Esophagus squamous epithelium (tissue), 5 donors: ENCODE measurements at regions not wholly inside any gene's neighbourhood (a gene's known extent, or its start where the extent isn't known, plus 50 kb on each side); places are given as distances from the start of the nearest gene placed in this dataset.

Experiments used
- DNase-seq: peaks from one replicate; lab custom pipeline; 2025; lab: John Stamatoyannopoulos, UW
- H3K27ac ChIP-seq, 4 donors: fragments of 200-600 bp; sonication (generic); one replicate each; pipeline ENCODE4 v1.5.1; 2016 to 2019; ENCODE audit warnings: mild to moderate bottlenecking in 1 of 4
- H3K27me3 ChIP-seq, 4 donors: fragments of 200-600 bp; sonication (generic); 1 replicate in 3 of 4; 2 replicates in 1 of 4; pipeline versions ENCODE4 v1.5.1 to v1.6.0; 2017 to 2021; ENCODE audit warnings: antibody characterized with exemption in 1 of 4
- H3K36me3 ChIP-seq, 3 donors: fragments of 200-600 bp; sonication (generic); one replicate each; pipeline ENCODE4 v1.5.1; 2016 to 2019
- H3K4me1 ChIP-seq, 3 donors: fragments of 200-600 bp; sonication (generic); one replicate each; pipeline ENCODE4 v1.5.1; 2017 to 2019
- H3K4me3 ChIP-seq, 4 donors: fragments of 200-600 bp; sonication (generic); 1 replicate in 3 of 4; 2 replicates in 1 of 4; pipeline ENCODE4 v1.5.1; 2016 to 2019; ENCODE audit warnings: mild to moderate bottlenecking in 2 of 4, moderate library complexity in 1 of 4
- H3K9me3 ChIP-seq, 3 donors: fragments of 200-600 bp; sonication (generic); one replicate each; pipeline ENCODE4 v1.5.1; 2016 to 2019
- POLR2A ChIP-seq, 4 donors: fragments of 450-650 bp; IDR thresholded peaks; one replicate each; pipeline ENCODE4 v1.6.1; 2017; ENCODE audit warnings: antibody characterized with exemption in 4 of 4, mild to moderate bottlenecking in 4 of 4, moderate library complexity in 3 of 4
- WGBS, 2 donors: methylation state at CpG; one replicate each; pipeline ENCODE4 v1.1.5; 2018; 5-methylcytosine and 5-hydroxymethylcytosine counted together
- intact Hi-C: fragments of 100-400 bp; cut with DNase I; formaldehyde crosslinking; loops from one replicate; pipeline ENCODE4 v1.15.0; 2022
- TF ChIP-seq, protein P1 (sequence below), 6 experiments: fragments of 450-650 bp in 4 of 6; fragments of 200-600 bp in 2 of 6; sonication (generic) in 2 of 6; IDR thresholded peaks; one replicate each; pipeline ENCODE4 v1.5.1; 2016 to 2019; ENCODE audit warnings: antibody characterized with exemption in 6 of 6, mild to moderate bottlenecking in 4 of 6, moderate library complexity in 4 of 6
- donor health status: DM: yes; HTN: yes; CAD: no.

DNA sequence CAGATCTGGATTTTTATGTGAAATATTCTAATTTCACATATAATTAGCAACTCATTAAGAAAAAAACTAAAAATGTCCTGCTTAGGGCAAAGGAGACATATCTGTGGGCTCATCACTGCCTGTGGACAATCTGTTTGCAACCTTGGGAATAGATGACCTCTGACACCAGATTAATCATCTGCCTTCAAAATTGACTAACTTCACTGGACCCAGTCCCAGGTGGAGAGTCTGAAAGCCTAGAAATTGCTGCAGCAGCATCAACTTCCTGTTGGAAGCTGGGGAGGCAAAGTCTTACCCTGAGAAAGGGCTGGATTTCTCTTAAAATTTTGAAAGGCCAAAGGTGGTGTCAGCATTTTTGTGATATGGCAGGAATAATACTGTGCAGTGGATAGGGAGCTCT, 76.3 kb upstream of the TNC start:
- Histone ChIP-seq H3K9me3 (no peaks in the 10 kb centered on the region), H3K27me3 (no peaks in the 10 kb centered on the region), H3K4me3 (no peak overlapping the region), H3K4me1 (peaks cover 0 to 5% (median 0%) of the 10 kb centered on the region in 3 donors), H3K36me3 (no peaks in the 10 kb centered on the region), H3K27ac (no peak overlapping the region)
- no peak for DNase-seq
- no peak for TF ChIP-seq POLR2A (IDR thresholded peaks at IDR 0.05)
- TF ChIP-seq, protein P1, sequence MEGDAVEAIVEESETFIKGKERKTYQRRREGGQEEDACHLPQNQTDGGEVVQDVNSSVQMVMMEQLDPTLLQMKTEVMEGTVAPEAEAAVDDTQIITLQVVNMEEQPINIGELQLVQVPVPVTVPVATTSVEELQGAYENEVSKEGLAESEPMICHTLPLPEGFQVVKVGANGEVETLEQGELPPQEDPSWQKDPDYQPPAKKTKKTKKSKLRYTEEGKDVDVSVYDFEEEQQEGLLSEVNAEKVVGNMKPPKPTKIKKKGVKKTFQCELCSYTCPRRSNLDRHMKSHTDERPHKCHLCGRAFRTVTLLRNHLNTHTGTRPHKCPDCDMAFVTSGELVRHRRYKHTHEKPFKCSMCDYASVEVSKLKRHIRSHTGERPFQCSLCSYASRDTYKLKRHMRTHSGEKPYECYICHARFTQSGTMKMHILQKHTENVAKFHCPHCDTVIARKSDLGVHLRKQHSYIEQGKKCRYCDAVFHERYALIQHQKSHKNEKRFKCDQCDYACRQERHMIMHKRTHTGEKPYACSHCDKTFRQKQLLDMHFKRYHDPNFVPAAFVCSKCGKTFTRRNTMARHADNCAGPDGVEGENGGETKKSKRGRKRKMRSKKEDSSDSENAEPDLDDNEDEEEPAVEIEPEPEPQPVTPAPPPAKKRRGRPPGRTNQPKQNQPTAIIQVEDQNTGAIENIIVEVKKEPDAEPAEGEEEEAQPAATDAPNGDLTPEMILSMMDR (IDR thresholded peaks at IDR 0.05): no peak
- intact Hi-C loops: no loop called here

DNA sequence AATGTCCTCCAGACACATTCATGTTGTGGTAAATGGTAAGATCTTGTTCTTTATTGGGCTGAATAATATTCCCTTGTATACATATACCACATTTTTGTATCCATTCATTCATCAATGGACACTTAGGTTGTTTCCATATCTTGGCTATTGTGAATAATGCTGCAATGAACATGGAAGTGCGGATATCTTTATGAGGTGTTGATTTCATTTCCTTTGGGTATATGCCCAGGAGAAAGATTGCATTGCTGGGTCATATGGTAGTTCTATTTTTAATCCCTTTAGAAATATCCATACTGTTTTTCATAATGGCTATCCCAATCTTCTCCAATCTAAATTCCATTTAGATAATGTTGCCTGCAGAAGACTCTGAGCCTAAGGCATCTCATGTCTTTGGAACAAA, 78.0 kb upstream of the TNC start:
- no peak for TF ChIP-seq POLR2A (IDR thresholded peaks at IDR 0.05)
- intact Hi-C loops: no loop called here

DNA sequence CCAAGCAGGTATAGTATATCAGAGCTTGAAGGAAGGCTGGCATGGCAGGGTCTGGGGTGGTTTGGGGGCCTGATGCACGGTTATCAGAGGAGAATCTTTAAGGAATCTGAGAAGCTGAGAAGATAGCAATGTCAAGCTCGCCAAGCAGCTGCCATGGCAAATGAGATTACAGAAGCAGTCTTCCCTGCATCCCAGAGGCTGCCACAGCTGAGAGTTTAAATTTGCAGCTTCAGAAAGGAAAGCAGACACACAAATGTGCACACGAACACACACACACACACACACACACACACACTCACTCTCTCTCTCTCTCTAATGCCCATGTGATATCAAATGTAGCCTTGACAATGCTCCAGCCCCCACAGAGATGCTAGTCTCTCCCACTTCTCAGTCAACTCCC, 79.0 kb upstream of the TNC start:
- DNase-seq: no peak
- Histone ChIP-seq H3K36me3 (no peaks in the 10 kb centered on the region), H3K4me3 (no peak overlapping the region), H3K4me1 (peaks cover 0 to 9% (median 9%) of the 10 kb centered on the region in 3 donors), H3K27me3 (no peaks in the 10 kb centered on the region), H3K27ac (no peak overlapping the region), H3K9me3 (no peaks in the 10 kb centered on the region)
- WGBS, 2 donors: 66 to 79% methylated on average over 3 of the region's 3 CpGs
- TF ChIP-seq, protein P1 (IDR thresholded peaks at IDR 0.05): no peak
- no peak for TF ChIP-seq POLR2A (IDR thresholded peaks at IDR 0.05)
- intact Hi-C loops: no loop called here

More for the DNA sequence above, 78.0 kb upstream of the TNC start:
- DNase-seq: no peak
- Histone ChIP-seq H3K36me3 (no peaks in the 10 kb centered on the region), H3K27me3 (no peaks in the 10 kb centered on the region), H3K27ac (no peak overlapping the region), H3K9me3 (no peaks in the 10 kb centered on the region), H3K4me1 (peaks cover 0 to 6% (median 4%) of the 10 kb centered on the region in 3 donors), H3K4me3 (no peak overlapping the region)
- WGBS, 2 donors: 82 to 93% methylated on average over 1 of the region's 1 CpG

DNA sequence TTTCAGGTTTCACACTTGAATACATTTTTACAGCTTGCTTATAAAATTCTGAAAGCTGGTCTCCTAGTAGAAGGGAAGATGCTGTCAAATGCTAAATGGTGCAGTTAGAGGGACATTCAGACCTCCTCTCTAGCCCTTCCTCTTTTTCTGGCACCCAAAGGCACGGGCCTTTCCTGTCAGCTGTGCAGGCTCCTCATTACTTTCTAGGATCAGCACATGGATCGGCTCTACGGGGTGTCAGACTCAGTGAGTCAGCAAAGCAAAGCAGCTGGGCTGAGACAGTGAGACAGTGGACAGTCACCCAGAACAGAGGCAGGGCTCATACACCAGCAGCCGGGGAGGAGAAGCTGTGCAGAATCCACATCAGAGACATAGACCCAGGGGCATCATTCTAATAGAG, 80.0 kb upstream of the TNC start:
- WGBS, 2 donors: 12 to 33% methylated on average over 2 to 3 of the region's 4 CpGs
- intact Hi-C loops: no loop called here
- Histone ChIP-seq H3K9me3 (no peaks in the 10 kb centered on the region), H3K27me3 (no peaks in the 10 kb centered on the region), H3K27ac (no peak overlapping the region), H3K36me3 (no peaks in the 10 kb centered on the region), H3K4me1 (peaks cover 0 to 16% (median 6%) of the 10 kb centered on the region in 3 donors), H3K4me3 (no peak overlapping the region)
- TF ChIP-seq, protein P1 (IDR thresholded peaks at IDR 0.05): no peak
- TF ChIP-seq POLR2A (IDR thresholded peaks at IDR 0.05): no peak
- DNase-seq: no peak

DNA sequence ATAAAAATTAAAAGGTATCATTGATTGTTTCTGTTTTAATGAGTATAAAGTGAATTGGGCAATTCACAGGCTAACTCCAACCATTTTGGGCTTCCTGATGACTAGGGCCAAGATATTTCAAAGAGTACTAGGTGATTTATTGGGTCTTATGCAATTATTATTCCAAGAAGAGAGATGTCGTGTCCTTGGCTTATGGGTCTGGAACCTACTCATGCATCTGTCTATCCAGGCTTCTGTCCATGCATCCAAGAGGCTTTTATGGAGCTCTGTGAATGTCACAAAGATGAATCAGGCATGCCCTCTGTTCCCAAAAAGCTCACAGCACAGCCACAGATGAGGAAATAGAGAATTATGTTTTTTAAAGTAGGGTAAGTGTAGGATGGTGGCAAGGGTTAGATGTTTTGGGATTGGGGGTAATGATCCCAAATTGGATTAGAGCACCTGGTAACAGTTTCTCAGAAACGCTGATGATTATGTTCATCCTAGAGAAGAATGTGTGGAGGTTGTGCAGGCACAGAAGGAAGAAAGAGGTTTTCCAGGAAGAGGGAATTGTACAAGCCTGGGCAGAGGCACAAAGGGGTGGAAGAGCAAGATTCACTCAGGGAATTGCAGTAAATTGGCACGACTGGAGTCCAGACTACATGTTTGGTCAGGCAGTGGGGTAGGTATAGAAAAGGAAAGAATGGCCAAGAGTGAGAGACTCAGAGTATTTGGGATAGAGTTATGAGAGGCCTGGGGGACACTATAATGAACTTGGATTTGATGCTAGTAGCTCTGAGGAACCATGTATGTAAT, 83.0 kb upstream of the TNC start:
- Histone ChIP-seq H3K9me3 (no peaks in the 10 kb centered on the region), H3K27me3 (no peaks in the 10 kb centered on the region), H3K4me1 (peaks cover 0 to 27% (median 6%) of the 10 kb centered on the region in 3 donors), H3K36me3 (no peaks in the 10 kb centered on the region), H3K4me3 (no peak overlapping the region), H3K27ac (peak overlapping the region in 2 of 4 donors; percentile 3 to 9)
- DNase-seq: no peak
- TF ChIP-seq POLR2A (IDR thresholded peaks at IDR 0.05): no peak
- TF ChIP-seq, protein P1 (IDR thresholded peaks at IDR 0.05): no peak
- WGBS, 2 donors: 17 to 31% methylated on average over 3 of the region's 3 CpGs
- intact Hi-C loops: no loop called here
